Immature natural killer cell (primary cell): ENCODE measurements at regions not wholly inside any gene's neighbourhood (a gene's known extent, or its start where the extent isn't known, plus 50 kb on each side); places are given as distances from the start of the nearest gene placed in this dataset.

ENCODE experiments used
- DNase-seq, 3 donors: peaks; one replicate each; pipeline ENCODE4 v3.0.0; 2022; ENCODE audit warnings: mixed read lengths in 1 of 3
- H3K27ac Mint-ChIP-seq, 6 donors: one replicate each; pipeline ENCODE4 v1.8.0; 2020; ENCODE audit warnings: mixed read lengths in 6 of 6, mild to moderate bottlenecking in 5 of 6, inconsistent platforms in 4 of 6, moderate library complexity in 3 of 6
- H3K27me3 Mint-ChIP-seq, 3 donors: one replicate each; pipeline ENCODE4 v1.8.0; 2020 to 2021; ENCODE audit warnings: low read depth in 3 of 3, mild to moderate bottlenecking in 3 of 3, mixed read lengths in 3 of 3, moderate library complexity in 3 of 3, inconsistent platforms in 1 of 3
- H3K36me3 Mint-ChIP-seq, 3 donors: one replicate each; pipeline ENCODE4 v1.8.0; 2020; ENCODE audit warnings: mixed read lengths in 3 of 3, inconsistent platforms in 2 of 3, mild to moderate bottlenecking in 2 of 3
- H3K4me1 Mint-ChIP-seq, 2 donors: one replicate each; pipeline ENCODE4 v1.8.0; 2020; ENCODE audit warnings: inconsistent platforms in 2 of 2, mild to moderate bottlenecking in 2 of 2, mixed read lengths in 2 of 2, moderate library complexity in 1 of 2
- H3K4me3 Mint-ChIP-seq, 5 donors: one replicate each; pipeline ENCODE4 v1.8.0; 2020; ENCODE audit warnings: mild to moderate bottlenecking in 5 of 5, mixed read lengths in 5 of 5, inconsistent platforms in 3 of 5, moderate library complexity in 3 of 5
- H3K9me3 Mint-ChIP-seq, 6 donors: one replicate each; pipeline ENCODE4 v1.8.0; 2020; ENCODE audit warnings: mild to moderate bottlenecking in 6 of 6, mixed read lengths in 6 of 6, inconsistent platforms in 4 of 6, moderate library complexity in 3 of 6

DNA sequence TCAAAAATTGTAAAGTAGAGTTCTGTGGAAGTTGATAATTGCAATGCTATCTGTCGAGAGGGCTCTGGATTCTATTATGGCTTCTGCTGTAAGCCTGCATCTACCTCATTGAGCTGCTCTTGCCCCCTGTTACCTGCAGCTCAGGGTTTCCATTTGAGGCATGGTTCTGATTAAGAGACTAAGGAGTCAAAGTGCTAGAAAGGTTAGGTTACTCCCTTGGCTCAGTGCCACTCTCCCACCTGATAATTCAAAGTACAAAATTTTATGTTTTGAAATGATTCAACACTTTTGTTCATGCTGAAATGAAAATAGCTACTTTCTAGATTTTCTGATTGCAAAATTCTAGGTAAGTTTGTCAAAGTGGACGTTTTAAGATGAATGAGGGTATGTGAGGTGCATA is 220.5 kb upstream of the SATB1 start:
- DNase-seq = no peak

DNA sequence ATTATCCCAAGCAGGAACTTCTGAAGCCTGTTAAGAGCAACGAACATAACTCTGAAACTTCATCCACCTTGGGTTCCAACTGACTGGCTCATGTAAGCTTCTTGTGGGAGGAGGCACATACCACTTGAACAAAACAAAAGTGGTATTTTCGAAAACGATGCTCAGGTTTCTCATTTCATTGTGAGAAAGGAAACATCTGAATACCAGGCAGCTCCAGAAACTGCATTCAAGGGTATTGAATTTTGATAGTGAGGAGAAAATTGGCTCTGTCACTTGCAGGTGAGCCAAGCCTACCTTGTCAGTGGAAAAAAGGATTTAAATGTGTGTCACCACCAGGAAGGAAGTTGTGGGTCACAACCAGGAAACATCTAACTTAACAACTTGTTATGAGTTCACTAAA is 218.1 kb upstream of the SATB1 start:
- peaks cover 4 to 10% (median 5%) of the 10 kb centered on the region in 3 donors for H3K36me3 Mint-ChIP-seq
- peaks cover 34 to 42% of the 10 kb centered on the region in 2 donors for H3K4me1 Mint-ChIP-seq
- H3K27ac Mint-ChIP-seq = peak overlapping the region in 3 of 6 donors; percentile 38 to 76 (median 45)
- peaks cover 0 to 3% (median 0%) of the 10 kb centered on the region in 6 donors for H3K9me3 Mint-ChIP-seq
- DNase-seq = no peak
- H3K27me3 Mint-ChIP-seq = peaks cover 0 to 4% (median 2%) of the 10 kb centered on the region in 3 donors
- H3K4me3 Mint-ChIP-seq = peak overlapping the region; percentile 7 to 68 (median 46)

More for the DNA sequence above, 220.5 kb upstream of the SATB1 start:
- peaks cover 34 to 42% of the 10 kb centered on the region in 2 donors for H3K4me1 Mint-ChIP-seq
- H3K27ac Mint-ChIP-seq = no peak overlapping the region
- peaks cover 0 to 3% (median 0%) of the 10 kb centered on the region in 6 donors for H3K9me3 Mint-ChIP-seq
- peaks cover 0 to 4% (median 2%) of the 10 kb centered on the region in 3 donors for H3K27me3 Mint-ChIP-seq
- no peak overlapping the region for H3K4me3 Mint-ChIP-seq
- peaks cover 4 to 9% (median 5%) of the 10 kb centered on the region in 3 donors for H3K36me3 Mint-ChIP-seq

DNA sequence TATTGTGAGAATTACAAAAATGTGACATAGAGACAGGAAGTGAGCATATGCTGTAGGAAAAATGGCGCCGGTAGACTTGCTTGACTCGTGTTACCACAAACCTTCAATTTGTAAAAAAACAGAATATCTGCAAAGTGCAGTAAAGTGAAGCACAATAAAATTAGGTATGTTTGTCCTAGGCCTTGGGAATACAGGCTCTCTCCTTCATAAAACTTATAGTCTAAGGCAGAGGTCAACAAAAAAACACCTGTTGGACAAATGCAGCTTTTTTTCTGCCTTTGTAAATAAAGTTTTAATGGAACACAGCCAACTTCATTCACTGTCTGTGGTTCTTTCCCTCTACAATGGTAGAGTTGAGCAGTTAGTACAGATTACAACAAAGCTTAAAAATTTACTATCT is 216.8 kb upstream of the SATB1 start:
- DNase-seq = no peak
- Mint-ChIP-seq H3K27ac (no peak overlapping the region), H3K27me3 (peaks cover 0 to 2% (median 2%) of the 10 kb centered on the region in 3 donors), H3K36me3 (peaks cover 4 to 10% (median 5%) of the 10 kb centered on the region in 3 donors), H3K4me1 (peaks cover 34 to 42% of the 10 kb centered on the region in 2 donors), H3K4me3 (no peak overlapping the region), H3K9me3 (peaks cover 0 to 3% (median 0%) of the 10 kb centered on the region in 6 donors)

DNA sequence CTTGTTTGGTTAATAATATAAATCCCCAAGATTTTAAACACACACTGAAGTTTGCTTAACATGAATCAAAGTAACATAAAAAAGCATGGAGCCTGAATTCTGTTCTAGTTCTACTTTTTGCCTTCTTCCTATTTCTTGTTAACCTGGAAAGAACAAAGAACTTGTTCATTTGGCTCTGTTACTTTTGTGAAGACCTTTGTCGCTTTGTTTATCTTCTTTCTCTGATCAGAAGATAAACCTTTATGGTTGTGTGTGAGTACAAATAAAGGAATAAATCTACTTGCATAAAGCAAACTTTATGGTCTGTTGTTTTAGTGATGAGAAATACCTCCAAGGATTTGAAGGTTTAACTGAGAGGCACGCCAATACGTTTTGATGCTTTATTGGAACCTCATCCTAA is 210.1 kb upstream of the SATB1 start:
- DNase-seq = no peak
- peaks cover 0 to 8% (median 2%) of the 10 kb centered on the region in 3 donors for H3K27me3 Mint-ChIP-seq
- peaks cover 0 to 4% (median 0%) of the 10 kb centered on the region in 3 donors for H3K36me3 Mint-ChIP-seq
- no peaks in the 10 kb centered on the region for H3K9me3 Mint-ChIP-seq
- no peak overlapping the region for H3K27ac Mint-ChIP-seq
- no peaks in the 10 kb centered on the region for H3K4me1 Mint-ChIP-seq
- no peak overlapping the region for H3K4me3 Mint-ChIP-seq

DNA sequence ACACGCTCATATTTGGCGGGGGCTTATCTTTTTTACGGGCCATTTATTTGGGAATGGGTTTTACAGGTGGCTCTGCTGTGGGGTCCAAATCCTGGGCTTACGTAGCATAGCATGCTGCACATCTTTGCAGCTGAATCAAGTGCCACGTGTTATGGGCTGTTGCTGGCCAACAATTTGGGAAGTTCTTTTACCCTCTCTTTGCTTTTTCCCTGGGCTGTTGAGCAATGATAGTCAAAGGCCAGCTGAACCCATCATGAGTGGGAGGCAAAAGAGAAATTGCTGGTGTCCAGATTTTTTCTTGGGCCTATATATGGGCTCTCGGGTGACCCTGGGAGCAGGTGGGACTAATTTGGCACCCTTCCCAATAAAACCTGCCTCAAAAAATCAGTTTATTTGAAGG is 209.3 kb upstream of the SATB1 start:
- no peaks in the 10 kb centered on the region for H3K9me3 Mint-ChIP-seq
- no peak overlapping the region for H3K27ac Mint-ChIP-seq
- peaks cover 0 to 8% (median 2%) of the 10 kb centered on the region in 3 donors for H3K27me3 Mint-ChIP-seq
- H3K4me1 Mint-ChIP-seq = no peaks in the 10 kb centered on the region
- no peak overlapping the region for H3K4me3 Mint-ChIP-seq
- no peak for DNase-seq
- peaks cover 0 to 4% (median 0%) of the 10 kb centered on the region in 3 donors for H3K36me3 Mint-ChIP-seq

DNA sequence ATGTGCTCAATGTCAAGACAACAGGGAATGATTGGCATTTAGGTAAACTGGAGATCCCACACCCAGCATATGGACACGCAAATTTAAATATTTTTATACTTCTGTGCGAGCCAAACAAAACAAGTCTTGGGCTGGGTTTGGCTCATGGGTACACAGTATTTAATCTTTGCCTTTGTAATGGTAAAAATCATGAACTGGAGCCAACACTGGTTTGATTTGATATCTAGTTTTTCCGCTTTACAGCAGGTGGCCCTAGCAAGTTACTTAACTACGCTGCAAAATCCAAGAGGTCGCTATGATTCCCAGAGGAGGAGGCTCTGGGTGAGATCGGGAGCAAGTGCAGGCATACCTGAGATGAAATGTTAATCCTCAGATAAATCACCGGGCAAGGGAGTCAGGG is 207.9 kb upstream of the SATB1 start:
- no peak for DNase-seq
- H3K4me1 Mint-ChIP-seq = no peaks in the 10 kb centered on the region
- no peak overlapping the region for H3K27ac Mint-ChIP-seq
- H3K36me3 Mint-ChIP-seq = peaks cover 0 to 4% (median 0%) of the 10 kb centered on the region in 3 donors
- peaks cover 0 to 8% (median 2%) of the 10 kb centered on the region in 3 donors for H3K27me3 Mint-ChIP-seq
- no peak overlapping the region for H3K4me3 Mint-ChIP-seq
- H3K9me3 Mint-ChIP-seq = no peaks in the 10 kb centered on the region

DNA sequence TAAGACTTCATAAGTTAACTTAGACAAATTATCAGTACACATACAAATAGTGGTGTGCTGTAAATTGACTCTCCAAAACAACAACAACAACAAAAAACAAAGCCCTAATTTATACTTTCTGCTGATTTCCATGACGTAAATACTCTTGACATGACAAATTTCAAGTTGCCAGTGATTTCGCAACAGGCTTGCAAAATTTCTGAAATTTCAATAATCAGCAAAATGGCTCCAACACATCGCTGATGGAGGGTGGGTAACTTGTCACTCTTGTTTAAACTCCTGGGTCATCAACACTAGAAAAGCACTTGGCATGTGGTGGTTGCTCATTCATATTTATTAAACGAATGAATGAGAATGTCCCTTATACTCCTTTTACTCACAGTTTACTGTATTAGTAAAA is 205.2 kb upstream of the SATB1 start:
- Mint-ChIP-seq H3K9me3 (no peaks in the 10 kb centered on the region), H3K4me1 (peaks cover 7 to 8% of the 10 kb centered on the region in 2 donors), H3K27ac (no peak overlapping the region), H3K4me3 (no peak overlapping the region), H3K27me3 (peaks cover 0 to 8% (median 2%) of the 10 kb centered on the region in 3 donors), H3K36me3 (peaks cover 0 to 4% (median 0%) of the 10 kb centered on the region in 3 donors)
- DNase-seq = no peak

DNA sequence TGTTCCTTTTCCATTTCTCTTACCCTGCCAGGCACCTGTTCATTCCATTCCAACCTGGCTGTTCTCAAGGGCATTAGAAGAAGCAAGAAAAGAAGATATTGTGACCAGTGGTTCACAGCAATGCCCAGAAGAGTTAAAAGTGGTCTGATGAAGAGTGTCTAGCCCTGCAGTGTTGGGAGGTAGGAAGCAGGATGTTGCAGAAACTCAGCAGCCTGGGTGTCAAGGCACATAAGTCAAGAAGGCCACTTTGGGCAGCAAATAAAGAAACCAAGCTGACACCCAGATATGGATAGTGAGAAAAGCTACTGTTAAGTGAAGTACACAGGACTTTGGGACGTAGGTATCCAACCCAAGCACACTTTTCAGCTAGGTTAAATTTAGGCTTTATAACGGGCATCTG is 199.9 kb upstream of the SATB1 start:
- Mint-ChIP-seq H3K27ac (peak overlapping the region in 2 of 6 donors; percentile 41 to 57), H3K36me3 (peaks cover 0 to 6% (median 3%) of the 10 kb centered on the region in 3 donors), H3K4me3 (no peak overlapping the region), H3K4me1 (peaks cover 15 to 19% of the 10 kb centered on the region in 2 donors), H3K9me3 (peaks cover 0 to 2% (median 0%) of the 10 kb centered on the region in 6 donors), H3K27me3 (peaks cover 0 to 4% (median 2%) of the 10 kb centered on the region in 3 donors)
- DNase-seq = no peak

DNA sequence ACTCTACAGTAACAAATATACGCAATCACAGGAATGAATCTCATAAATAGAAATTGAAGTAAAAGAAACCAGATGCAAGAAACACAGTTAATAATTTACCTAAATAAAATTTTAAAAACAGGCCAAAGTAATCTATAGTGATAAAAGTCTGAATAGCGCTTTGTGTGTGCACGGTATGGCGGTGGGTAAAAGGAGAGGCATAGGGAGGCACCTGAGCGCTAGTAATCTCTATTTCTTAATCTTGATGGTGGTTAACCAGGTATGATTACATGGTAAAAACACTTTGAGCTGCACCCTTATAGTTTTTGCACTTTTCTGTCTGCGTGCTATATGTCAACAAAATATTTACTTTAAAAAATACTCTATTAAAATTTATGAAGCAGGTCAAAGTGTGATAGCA is 198.1 kb upstream of the SATB1 start:
- peaks cover 15 to 19% of the 10 kb centered on the region in 2 donors for H3K4me1 Mint-ChIP-seq
- no peak overlapping the region for H3K4me3 Mint-ChIP-seq
- peaks cover 0 to 4% (median 2%) of the 10 kb centered on the region in 3 donors for H3K27me3 Mint-ChIP-seq
- DNase-seq = no peak
- peaks cover 0 to 2% (median 0%) of the 10 kb centered on the region in 6 donors for H3K9me3 Mint-ChIP-seq
- peaks cover 0 to 6% (median 3%) of the 10 kb centered on the region in 3 donors for H3K36me3 Mint-ChIP-seq
- H3K27ac Mint-ChIP-seq = no peak overlapping the region

DNA sequence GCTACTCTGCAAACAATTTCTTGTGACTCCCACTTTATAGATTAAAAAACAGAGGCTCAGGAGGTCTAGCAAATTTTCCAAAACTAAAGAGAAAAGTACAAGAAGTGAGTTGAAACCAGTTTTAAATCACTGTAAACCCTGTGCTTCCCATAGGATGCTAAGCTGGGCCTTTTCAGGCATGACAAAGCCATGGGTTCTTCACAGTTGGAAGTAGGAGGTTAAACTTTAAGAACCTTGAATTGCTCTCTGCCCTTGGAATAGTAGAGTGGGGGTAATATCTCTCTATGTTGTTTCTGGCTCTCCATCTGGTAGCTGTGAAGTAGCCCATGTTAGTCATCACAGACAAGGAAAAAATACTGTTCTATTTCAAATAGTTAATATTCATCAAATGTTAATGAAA is 193.6 kb upstream of the SATB1 start:
- H3K4me1 Mint-ChIP-seq = no peaks in the 10 kb centered on the region
- H3K9me3 Mint-ChIP-seq = peaks cover 0 to under 1% (median 0%) of the 10 kb centered on the region in 6 donors
- no peak for DNase-seq
- no peak overlapping the region for H3K4me3 Mint-ChIP-seq
- peaks cover 0 to 2% (median 1%) of the 10 kb centered on the region in 3 donors for H3K27me3 Mint-ChIP-seq
- no peak overlapping the region for H3K27ac Mint-ChIP-seq
- H3K36me3 Mint-ChIP-seq = peaks cover 0 to 6% (median 3%) of the 10 kb centered on the region in 3 donors

DNA sequence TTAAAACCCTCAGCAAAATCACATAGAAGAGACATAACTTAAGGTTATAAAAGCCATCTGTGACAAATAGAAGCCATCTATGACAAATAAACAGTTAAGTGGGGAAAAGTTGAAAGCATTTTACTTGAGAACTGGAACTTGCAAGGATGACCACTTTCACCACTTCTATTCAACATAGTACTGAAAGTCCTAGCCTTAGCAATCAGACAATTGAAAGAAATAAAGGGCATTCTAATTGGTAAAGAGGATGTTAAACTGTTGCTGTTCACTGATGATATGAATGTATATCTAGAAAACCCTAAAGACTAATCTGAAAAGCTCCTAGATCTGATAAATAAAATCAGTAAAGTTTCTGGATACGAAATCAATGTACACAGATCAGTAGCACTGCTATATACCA is 186.9 kb upstream of the SATB1 start:
- Mint-ChIP-seq H3K36me3 (peaks cover 0 to 12% (median 10%) of the 10 kb centered on the region in 3 donors), H3K27me3 (peaks cover 0 to 7% (median 2%) of the 10 kb centered on the region in 3 donors), H3K4me1 (no peaks in the 10 kb centered on the region), H3K4me3 (no peak overlapping the region), H3K27ac (no peak overlapping the region), H3K9me3 (peaks cover 0 to 4% (median 0%) of the 10 kb centered on the region in 6 donors)
- no peak for DNase-seq

DNA sequence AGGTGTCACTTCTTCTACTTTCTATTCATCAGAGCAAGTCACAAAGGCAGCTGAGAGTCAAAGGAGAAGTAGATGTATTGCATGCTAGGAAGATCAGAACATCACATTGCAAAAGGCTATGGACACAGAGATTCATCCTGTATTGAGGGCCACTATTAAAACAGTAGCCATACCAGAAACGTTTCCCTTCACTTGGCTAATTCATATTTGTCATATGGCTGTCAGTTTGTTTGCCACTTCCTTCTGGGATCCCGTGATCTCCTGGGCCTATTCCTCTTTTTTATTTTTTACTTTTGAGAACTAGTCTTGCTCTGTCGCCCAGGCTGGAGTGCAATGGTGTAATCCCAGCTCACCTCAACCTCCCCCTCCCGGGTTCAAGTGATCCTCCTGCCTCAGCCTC is 184.0 kb upstream of the SATB1 start:
- no peak overlapping the region for H3K27ac Mint-ChIP-seq
- no peaks in the 10 kb centered on the region for H3K4me1 Mint-ChIP-seq
- H3K9me3 Mint-ChIP-seq = peaks cover 0 to 4% (median 0%) of the 10 kb centered on the region in 6 donors

DNA sequence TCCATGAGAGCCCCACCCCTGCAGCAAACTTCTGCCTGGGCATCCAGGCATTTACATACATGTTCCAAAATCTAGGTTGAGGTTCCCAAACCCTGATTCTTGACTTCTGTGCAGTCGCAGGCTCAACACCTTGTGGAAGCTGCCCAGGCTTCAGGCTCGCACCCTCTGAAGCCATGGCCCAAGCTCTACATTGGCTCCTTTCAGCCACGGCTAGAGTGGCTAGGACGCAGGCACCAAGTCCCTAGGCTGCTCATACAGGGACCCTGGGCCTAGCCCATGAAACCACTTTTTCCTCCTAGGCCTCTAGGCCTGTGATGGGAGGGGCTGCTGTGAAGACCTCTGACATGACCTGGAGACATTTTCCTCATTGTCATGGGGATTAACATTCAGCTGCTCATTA is 172.8 kb upstream of the SATB1 start:
- peaks cover 0 to 16% (median 16%) of the 10 kb centered on the region in 3 donors for H3K36me3 Mint-ChIP-seq
- peaks cover 0 to 2% (median 0%) of the 10 kb centered on the region in 3 donors for H3K27me3 Mint-ChIP-seq
- H3K9me3 Mint-ChIP-seq = peaks cover 0 to 7% (median 2%) of the 10 kb centered on the region in 6 donors
- H3K27ac Mint-ChIP-seq = no peak overlapping the region
- H3K4me1 Mint-ChIP-seq = no peaks in the 10 kb centered on the region
- H3K4me3 Mint-ChIP-seq = no peak overlapping the region
- no peak for DNase-seq

More for the DNA sequence above, 184.0 kb upstream of the SATB1 start:
- H3K4me3 Mint-ChIP-seq = no peak overlapping the region
- DNase-seq = no peak
- peaks cover 0 to 7% (median 2%) of the 10 kb centered on the region in 3 donors for H3K27me3 Mint-ChIP-seq
- peaks cover 0 to 14% (median 12%) of the 10 kb centered on the region in 3 donors for H3K36me3 Mint-ChIP-seq

DNA sequence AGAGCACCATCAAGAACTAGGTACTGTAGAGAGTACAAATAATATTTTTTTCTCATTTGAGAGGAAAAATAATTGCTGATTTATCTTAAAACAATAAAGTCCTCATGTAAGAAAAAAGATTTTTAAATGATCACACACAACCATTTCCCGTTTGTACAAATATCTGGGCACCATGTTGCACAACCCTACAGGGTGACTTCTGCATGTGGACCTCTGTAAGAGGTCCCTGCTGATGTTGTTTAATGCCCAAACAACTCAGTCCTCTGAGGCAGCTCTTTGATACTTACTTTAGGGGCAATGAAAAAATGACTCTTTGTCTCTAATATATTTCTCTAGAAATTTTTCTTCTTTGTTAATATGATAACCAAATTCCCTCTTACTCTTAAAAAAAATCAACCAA is 168.1 kb upstream of the SATB1 start:
- H3K36me3 Mint-ChIP-seq = peaks cover 0 to 3% (median under 1%) of the 10 kb centered on the region in 3 donors
- no peak overlapping the region for H3K27ac Mint-ChIP-seq
- DNase-seq = no peak
- no peaks in the 10 kb centered on the region for H3K4me1 Mint-ChIP-seq
- H3K4me3 Mint-ChIP-seq = no peak overlapping the region
- H3K27me3 Mint-ChIP-seq = no peaks in the 10 kb centered on the region
- peaks cover 0 to 2% (median 0%) of the 10 kb centered on the region in 6 donors for H3K9me3 Mint-ChIP-seq

DNA sequence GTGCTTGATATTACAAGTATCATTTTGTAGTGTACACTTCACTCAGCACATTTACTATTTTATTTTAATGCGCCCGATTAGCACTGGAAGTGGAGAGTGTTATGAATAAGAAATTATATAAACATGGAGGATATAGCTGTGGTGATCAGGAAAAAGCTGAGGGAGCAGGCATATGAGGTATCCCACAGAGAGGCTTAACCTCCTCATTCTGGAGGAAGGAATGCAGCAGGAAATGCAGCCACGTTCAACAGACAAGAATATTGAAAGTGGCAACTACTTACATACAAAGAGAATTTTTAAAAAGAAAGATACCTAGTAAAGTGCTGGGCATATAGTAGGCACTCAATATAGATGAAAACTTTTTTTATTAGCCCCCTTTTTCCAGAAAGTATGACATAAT is 166.0 kb upstream of the SATB1 start:
- Mint-ChIP-seq H3K27me3 (no peaks in the 10 kb centered on the region), H3K4me1 (no peaks in the 10 kb centered on the region), H3K36me3 (no peaks in the 10 kb centered on the region), H3K27ac (no peak overlapping the region), H3K4me3 (no peak overlapping the region), H3K9me3 (peaks cover 0 to 4% (median 0%) of the 10 kb centered on the region in 6 donors)
- DNase-seq = no peak
